ENCODE measurements at regions not wholly inside any gene's neighbourhood (a gene's known extent, or its start where the extent isn't known, plus 50 kb on each side); places are given as distances from the start of the nearest gene placed in this dataset.

- no peak for TF ChIP-seq CTCF (IDR thresholded peaks at IDR 0.05)
- no peak for TF ChIP-seq POLR2A (IDR thresholded peaks at IDR 0.05)
- no peak for TF ChIP-seq POLR2AphosphoS5 (IDR thresholded peaks at IDR 0.05)
Observed at GRCh38 chr7:41297166-41297565, 405.7 kb downstream of the INHBA start.

All from breast epithelium (tissue), 3 donors.